ENCODE measurements at regions not wholly inside any gene's neighbourhood (a gene's known extent, or its start where the extent isn't known, plus 50 kb on each side); places are given as distances from the start of the nearest gene placed in this dataset.

- TF ChIP-seq ZNF24 (IDR thresholded peaks at IDR 0.05) (no peak), GMEB2 (CRISPR knock-in tag; IDR thresholded peaks at IDR 0.05; ENCODE audit: low read depth) (no peak), RCOR2 (CRISPR knock-in tag; IDR thresholded peaks at IDR 0.05) (peak; percentile 62; the same call in 1 of the 2 replicates), MEIS1 (CRISPR knock-in tag; IDR thresholded peaks at IDR 0.05; ENCODE audit: borderline replicate concordance) (peak; percentile 54; the same call in 1 of the 2 replicates), DMAP1 (CRISPR knock-in tag; IDR thresholded peaks at IDR 0.05) (no peak), SRF (IDR thresholded peaks at IDR 0.05; ENCODE audit: low read depth, low read length) (no peak), RFXAP (CRISPR knock-in tag; IDR thresholded peaks at IDR 0.05; ENCODE audit: borderline replicate concordance) (no peak), JUNB (CRISPR knock-in tag; IDR thresholded peaks at IDR 0.05; ENCODE audit: borderline replicate concordance) (0 out of 2 replicates have a peak, but pooled peaks have one; percentile 11), ZMAT3 (CRISPR knock-in tag; conservative IDR thresholded peaks at IDR 0.05) (no peak), RAD21 (CRISPR knock-in tag; IDR thresholded peaks at IDR 0.05) (no peak), ZKSCAN5 (CRISPR knock-in tag; IDR thresholded peaks at IDR 0.05) (no peak), GLMP (CRISPR knock-in tag; IDR thresholded peaks at IDR 0.05; ENCODE audit: borderline replicate concordance) (no peak), KMT2B (CRISPR knock-in tag; IDR thresholded peaks at IDR 0.05) (no peak), ZNF281 (CRISPR knock-in tag; IDR thresholded peaks at IDR 0.05; ENCODE audit: borderline replicate concordance) (no peak), BCL6 (CRISPR knock-in tag; IDR thresholded peaks at IDR 0.05) (peak; percentile 98), ELF3 (CRISPR knock-in tag; IDR thresholded peaks at IDR 0.05) (peak; percentile 61; the same call in 1 of the 2 replicates), AGO1 (IDR thresholded peaks at IDR 0.05; ENCODE audit: low read depth, low read length, poor library complexity, severe bottlenecking) (no peak), ZNF639 (CRISPR knock-in tag; conservative IDR thresholded peaks at IDR 0.05) (no peak), ZNF263 (CRISPR knock-in tag; IDR thresholded peaks at IDR 0.05) (no peak), TFE3 (CRISPR knock-in tag; IDR thresholded peaks at IDR 0.05) (peak; percentile 39; the same call in 1 of the 2 replicates), ZNF253 (CRISPR knock-in tag; IDR thresholded peaks at IDR 0.05; ENCODE audit: borderline replicate concordance) (no peak), ZNF737 (CRISPR knock-in tag; IDR thresholded peaks at IDR 0.05; ENCODE audit: borderline replicate concordance) (no peak), MED8 (CRISPR knock-in tag; IDR thresholded peaks at IDR 0.05; ENCODE audit: insufficient replicate concordance) (no peak)
Observed at GRCh38 chr7:81155654-81156373, 237.0 kb upstream of the SEMA3C start (continued).

Measured in HepG2 (cell line).